Activated CD8-positive, alpha-beta memory T cell treated with anti-CD3 and anti-CD28 coated beads, Interleukin-2, amount 10 ng/mL, durations not matched to agents 7 days and 5 days (primary cell): ENCODE measurements at regions not wholly inside any gene's neighbourhood (a gene's known extent, or its start where the extent isn't known, plus 50 kb on each side); places are given as distances from the start of the nearest gene placed in this dataset.
"Not testable (repeated sequence)": the region's sequence is repeated elsewhere in the genome, so short reads cannot be mapped to it uniquely, and the experiment has no call there.

Experiments
- ATAC-seq: fragments of 150-1000 bp; cut with Tn5 transposase; one replicate; pipeline ENCODE4 v1.10.0; 2021; ENCODE audit warnings: moderate library complexity
- CTCF ChIA-PET: fragments of 350-600 bp; sonication (Branson Sonifier 250); formaldehyde crosslinking; loops from one replicate; lab custom pipeline; 2021; ENCODE audit warnings: antibody characterized with exemption; lab: Charles Lee
- DNase-seq: peaks from one replicate; pipeline ENCODE4 v3.0.0-alpha.2; 2020
- H3K27ac Mint-ChIP-seq: one replicate; pipeline ENCODE4 v1.8.0; 2021; ENCODE audit warnings: mild to moderate bottlenecking, mixed read lengths
- H3K27me3 Mint-ChIP-seq: one replicate; pipeline ENCODE4 v1.8.0; 2021; ENCODE audit warnings: mixed read lengths
- H3K36me3 Mint-ChIP-seq: one replicate; pipeline ENCODE4 v1.8.0; 2021; ENCODE audit warnings: mild to moderate bottlenecking, mixed read lengths
- H3K4me1 Mint-ChIP-seq: one replicate; pipeline ENCODE4 v1.8.0; 2021; ENCODE audit warnings: mixed read lengths
- H3K4me3 Mint-ChIP-seq: one replicate; pipeline ENCODE4 v1.8.0; 2021; ENCODE audit warnings: mild to moderate bottlenecking, moderate library complexity, mixed read lengths
- H3K9me3 Mint-ChIP-seq: one replicate; pipeline ENCODE4 v1.8.0; 2022; ENCODE audit warnings: low read depth, mixed read lengths

- Mint-ChIP-seq H3K27me3 (no peaks in the 10 kb centered on the region), H3K4me3 (no peak overlapping the region), H3K4me1 (peaks cover 3% of the 10 kb centered on the region), H3K27ac (no peak overlapping the region), H3K36me3 (peaks cover 76% of the 10 kb centered on the region), H3K9me3 (no peaks in the 10 kb centered on the region)
- ATAC-seq (no peak), DNase-seq (no peak)
- CTCF ChIA-PET = interaction anchor here (1.2 to 7.3 kb wide), 2 partner anchors 96 to 103 kb away, joined by 4 to 50 read pairs; no protein-coding TSS in a partner anchor
These were observed 51.0 kb downstream of the IARS1 start for GRCh38 chr9:92242260-92243136.

DNA sequence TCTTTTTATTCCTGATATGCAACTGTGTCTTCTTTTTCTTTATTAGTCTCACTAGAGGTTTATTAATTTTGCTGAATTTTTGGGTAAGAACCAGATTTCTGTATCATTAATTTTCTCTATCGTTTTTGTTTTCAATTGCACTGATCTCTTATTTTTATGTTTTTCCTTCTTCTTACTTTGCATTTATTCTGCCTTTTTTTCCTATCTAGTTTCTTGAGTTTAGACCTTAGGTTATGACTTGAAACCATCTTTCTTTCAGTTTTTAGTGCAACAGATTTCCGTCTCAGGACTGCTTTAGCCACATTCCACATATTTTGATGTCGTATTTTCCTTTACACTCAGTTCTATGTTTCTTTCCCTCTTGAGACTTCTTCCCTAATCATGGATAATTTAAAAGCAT lies 56.6 kb downstream of the IARS1 start:
- H3K36me3 Mint-ChIP-seq = peaks cover 63% of the 10 kb centered on the region
- no peak overlapping the region for H3K27ac Mint-ChIP-seq
- H3K27me3 Mint-ChIP-seq = no peaks in the 10 kb centered on the region
- no peak overlapping the region for H3K4me3 Mint-ChIP-seq
- CTCF ChIA-PET = no interaction called here
- H3K9me3 Mint-ChIP-seq = no peaks in the 10 kb centered on the region
- DNase-seq = no peak
- no peak for ATAC-seq
- H3K4me1 Mint-ChIP-seq = peaks cover 11% of the 10 kb centered on the region

DNA sequence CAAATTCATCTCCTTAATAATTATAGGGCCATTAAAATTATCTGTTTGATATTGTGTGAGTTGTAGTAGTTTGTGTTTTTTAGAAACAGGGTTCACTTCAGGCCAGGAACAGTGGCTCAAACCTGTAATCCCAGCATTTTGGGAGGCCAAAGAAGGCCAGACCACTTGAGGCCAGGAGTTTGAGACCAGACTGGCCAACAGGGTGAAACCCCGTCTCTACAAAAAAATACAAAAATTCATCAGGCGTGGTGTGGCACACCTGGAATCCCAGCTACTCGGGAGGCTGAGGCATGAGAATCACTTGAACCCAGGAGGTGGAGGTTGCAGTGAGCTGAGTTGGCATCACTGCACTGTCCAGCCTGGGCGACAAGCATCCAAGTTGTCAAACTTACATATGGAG lies 57.0 kb downstream of the IARS1 start:
- no peak for ATAC-seq
- H3K9me3 Mint-ChIP-seq = no peaks in the 10 kb centered on the region
- H3K4me1 Mint-ChIP-seq = peaks cover 11% of the 10 kb centered on the region
- peaks cover 58% of the 10 kb centered on the region for H3K36me3 Mint-ChIP-seq
- no peak overlapping the region for H3K27ac Mint-ChIP-seq
- H3K4me3 Mint-ChIP-seq = no peak overlapping the region
- no peaks in the 10 kb centered on the region for H3K27me3 Mint-ChIP-seq
- CTCF ChIA-PET = no interaction called here
- no peak for DNase-seq

DNA sequence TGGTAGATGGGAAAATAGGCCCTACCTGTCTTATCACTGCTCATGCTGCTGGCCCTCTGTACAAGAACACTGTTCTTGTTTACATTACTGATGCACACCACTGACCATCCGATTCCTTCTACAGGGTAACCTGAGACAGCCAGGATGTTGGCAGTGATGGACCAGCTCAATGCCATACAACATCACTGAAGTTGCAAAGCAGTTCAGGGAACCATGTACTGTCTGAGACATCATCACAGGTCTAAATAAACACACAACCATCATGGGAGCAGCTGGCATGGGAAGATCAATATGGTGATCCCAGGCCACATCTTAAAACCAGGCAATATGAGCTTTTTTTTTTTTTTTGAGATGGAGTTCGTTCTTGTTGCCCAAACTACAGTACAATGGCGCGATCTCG lies 59.0 kb downstream of the IARS1 start:
- no peak for ATAC-seq
- CTCF ChIA-PET = interaction anchor here (0.7 to 2.5 kb wide), 2 partner anchors 22 to 95 kb away, joined by 3 to 15 read pairs; no protein-coding TSS in a partner anchor
- Mint-ChIP-seq H3K4me3 (no peak overlapping the region), H3K9me3 (no peaks in the 10 kb centered on the region), H3K4me1 (peaks cover 11% of the 10 kb centered on the region), H3K36me3 (peaks cover 54% of the 10 kb centered on the region), H3K27ac (no peak overlapping the region), H3K27me3 (no peaks in the 10 kb centered on the region)
- no peak for DNase-seq

- H3K4me1 Mint-ChIP-seq = peaks cover 11% of the 10 kb centered on the region
- H3K4me3 Mint-ChIP-seq = no peak overlapping the region
- CTCF ChIA-PET = interaction anchor here (1.0 to 2.7 kb wide), 2 partner anchors 92 to 94 kb away, joined by 4 to 10 read pairs; no protein-coding TSS in a partner anchor
- H3K27me3 Mint-ChIP-seq = no peaks in the 10 kb centered on the region
- ATAC-seq (no peak), DNase-seq (no peak)
- H3K27ac Mint-ChIP-seq = peak overlapping the region; percentile 2
- peaks cover 1% of the 10 kb centered on the region for H3K9me3 Mint-ChIP-seq
- peaks cover 53% of the 10 kb centered on the region for H3K36me3 Mint-ChIP-seq
These were observed 61.3 kb downstream of the IARS1 start for GRCh38 chr9:92232190-92232589.

DNA sequence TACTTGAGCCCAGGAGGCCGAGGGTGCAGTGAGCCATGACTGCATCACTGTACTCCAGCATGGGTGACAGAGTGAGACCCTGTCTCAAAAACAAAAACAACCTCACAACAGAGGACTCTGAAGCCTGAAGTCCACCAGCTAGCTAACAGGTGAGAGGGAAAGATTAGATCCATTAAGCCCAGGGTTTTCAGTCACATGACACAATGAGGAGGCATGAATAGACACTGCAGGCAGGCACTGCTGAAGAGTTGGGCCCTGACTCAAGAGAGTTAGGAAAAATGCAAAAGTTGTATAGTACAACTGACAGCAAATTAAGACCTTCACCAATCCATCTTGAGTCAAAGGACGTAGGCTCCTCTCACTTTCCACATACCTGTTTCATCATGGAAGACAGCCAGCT lies 64.9 kb downstream of the IARS1 start:
- Mint-ChIP-seq H3K4me1 (peaks cover 8% of the 10 kb centered on the region), H3K9me3 (peaks cover 1% of the 10 kb centered on the region)
- CTCF ChIA-PET = interaction anchor here (1.0 kb wide), 1 partner anchor 89 kb away, joined by 3 read pairs; no protein-coding TSS in a partner anchor

DNA sequence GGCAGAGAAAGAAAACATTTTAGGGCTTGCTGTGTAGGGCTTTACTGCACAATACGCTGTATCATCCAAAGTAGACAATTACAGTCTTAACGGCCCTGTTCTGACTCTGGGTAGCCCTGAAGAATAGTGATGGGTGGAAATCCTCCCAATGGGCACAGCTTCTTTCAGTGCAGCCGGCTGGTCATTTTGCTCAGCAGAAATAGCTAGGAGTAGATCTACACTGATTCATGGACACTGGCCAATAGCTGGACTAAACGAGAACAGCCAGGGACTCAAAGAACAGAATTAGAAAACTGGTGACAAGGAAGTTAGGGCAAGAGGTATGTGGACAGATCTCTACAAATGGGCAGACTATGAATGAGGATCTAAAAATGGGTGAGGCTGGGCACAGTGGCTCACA lies 69.3 kb downstream of the IARS1 start:
- ATAC-seq (no peak), DNase-seq (no peak)
- Mint-ChIP-seq H3K4me1 (peaks cover 3% of the 10 kb centered on the region), H3K9me3 (peaks cover 1% of the 10 kb centered on the region), H3K4me3 (no peak overlapping the region), H3K27ac (no peak overlapping the region), H3K27me3 (no peaks in the 10 kb centered on the region), H3K36me3 (peaks cover 65% of the 10 kb centered on the region)
- CTCF ChIA-PET = no interaction called here

More for the DNA sequence above, 64.9 kb downstream of the IARS1 start:
- H3K27me3 Mint-ChIP-seq = no peaks in the 10 kb centered on the region
- no peak overlapping the region for H3K27ac Mint-ChIP-seq
- ATAC-seq (no peak), DNase-seq (no peak)
- no peak overlapping the region for H3K4me3 Mint-ChIP-seq
- peaks cover 59% of the 10 kb centered on the region for H3K36me3 Mint-ChIP-seq

DNA sequence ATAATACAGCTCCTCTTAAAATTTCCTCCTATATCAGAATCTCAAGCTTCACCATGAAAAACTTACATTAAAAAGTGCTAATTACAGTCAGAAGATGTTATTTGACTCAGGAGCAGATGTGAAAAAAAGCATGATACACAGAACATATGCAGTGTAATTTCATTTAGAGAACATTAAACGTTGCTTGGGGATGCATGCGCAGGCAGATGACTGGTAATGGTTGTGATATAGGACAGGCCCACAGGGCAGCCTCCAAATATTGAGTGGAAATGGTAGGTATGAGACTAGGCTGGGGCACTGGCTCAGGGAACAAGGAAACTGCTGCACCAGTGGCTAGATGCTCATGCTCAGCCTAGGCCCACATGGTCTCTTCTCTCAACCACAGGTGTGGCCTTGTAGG lies 69.7 kb downstream of the IARS1 start:
- H3K27ac Mint-ChIP-seq = no peak overlapping the region
- CTCF ChIA-PET = no interaction called here
- no peak overlapping the region for H3K4me3 Mint-ChIP-seq
- H3K36me3 Mint-ChIP-seq = peaks cover 67% of the 10 kb centered on the region
- H3K9me3 Mint-ChIP-seq = peaks cover 1% of the 10 kb centered on the region
- H3K27me3 Mint-ChIP-seq = no peaks in the 10 kb centered on the region
- ATAC-seq = no peak
- peaks cover 3% of the 10 kb centered on the region for H3K4me1 Mint-ChIP-seq
- no peak for DNase-seq

DNA sequence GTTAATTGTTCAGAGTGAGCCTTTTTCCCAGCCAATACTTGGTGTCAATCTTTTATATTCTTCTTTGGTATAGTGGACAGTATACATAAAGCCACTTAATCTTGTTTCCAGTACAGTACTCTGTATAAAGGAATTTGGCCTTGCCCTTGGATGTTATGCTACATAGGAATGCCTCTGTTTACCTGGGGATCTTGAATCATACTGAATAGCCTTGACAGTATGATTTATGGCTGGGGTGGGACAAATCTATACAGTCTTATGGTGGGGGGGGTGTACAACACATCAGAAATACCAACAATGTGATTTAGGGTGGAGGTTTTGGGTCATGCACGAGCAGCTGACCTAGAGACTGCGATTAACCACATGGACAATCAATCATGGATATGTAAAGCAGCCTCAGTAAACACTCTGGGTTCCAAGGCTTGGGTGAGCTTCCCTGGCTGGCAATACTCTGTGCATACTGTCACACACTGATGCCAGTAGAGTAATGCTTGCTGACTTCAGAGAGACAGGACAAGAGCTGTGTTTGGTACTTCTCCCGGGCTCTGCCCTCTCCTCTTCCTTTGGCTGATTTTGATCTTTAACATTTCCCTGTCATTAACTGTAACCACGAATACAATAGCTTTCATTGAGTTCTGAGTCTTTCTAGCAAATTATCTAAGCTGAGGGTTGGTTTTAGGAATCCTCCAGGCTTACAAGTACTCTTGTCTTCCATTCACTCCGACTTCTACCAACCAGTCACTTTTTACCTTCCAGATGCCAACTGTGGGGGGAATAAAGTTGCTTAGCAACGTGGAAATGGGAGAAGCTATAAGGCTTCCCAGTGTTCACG lies 84.6 kb downstream of the IARS1 start:
- H3K4me3 Mint-ChIP-seq = no peak overlapping the region
- H3K4me1 Mint-ChIP-seq = no peaks in the 10 kb centered on the region
- ATAC-seq (no peak), DNase-seq (no peak)
- no peaks in the 10 kb centered on the region for H3K27me3 Mint-ChIP-seq
- CTCF ChIA-PET = interaction anchor here (1.1 kb wide), 1 partner anchor 69 kb away, joined by 3 read pairs; no protein-coding TSS in a partner anchor
- no peak overlapping the region for H3K27ac Mint-ChIP-seq
- H3K9me3 Mint-ChIP-seq = no peaks in the 10 kb centered on the region
- H3K36me3 Mint-ChIP-seq = peaks cover 45% of the 10 kb centered on the region

DNA sequence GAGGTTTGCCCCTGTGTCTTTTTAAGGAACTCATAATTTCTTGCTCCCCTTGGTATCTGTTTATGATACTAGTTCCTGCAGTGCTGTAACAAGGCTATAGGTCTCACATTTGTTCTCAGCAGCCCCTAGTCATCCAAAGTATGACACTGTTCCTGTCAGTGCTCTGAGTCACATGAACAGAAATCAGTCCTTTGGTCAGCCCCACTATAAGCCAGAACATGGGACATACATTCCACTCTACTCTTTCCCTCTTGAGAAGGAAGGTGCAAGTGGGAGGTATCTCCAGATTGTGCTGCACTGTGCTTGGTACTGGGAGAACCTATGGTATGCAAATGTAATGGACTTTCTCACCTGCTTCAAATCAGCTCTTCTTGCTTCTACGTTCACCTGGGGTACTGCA lies 87.0 kb downstream of the IARS1 start:
- Mint-ChIP-seq H3K9me3 (no peaks in the 10 kb centered on the region), H3K27ac (no peak overlapping the region), H3K4me3 (no peak overlapping the region), H3K4me1 (no peaks in the 10 kb centered on the region), H3K36me3 (peaks cover 32% of the 10 kb centered on the region), H3K27me3 (no peaks in the 10 kb centered on the region)
- ATAC-seq (no peak), DNase-seq (no peak)
- CTCF ChIA-PET = interaction anchor here (1.6 kb wide), 1 partner anchor 66 kb away, joined by 5 read pairs; no protein-coding TSS in a partner anchor

DNA sequence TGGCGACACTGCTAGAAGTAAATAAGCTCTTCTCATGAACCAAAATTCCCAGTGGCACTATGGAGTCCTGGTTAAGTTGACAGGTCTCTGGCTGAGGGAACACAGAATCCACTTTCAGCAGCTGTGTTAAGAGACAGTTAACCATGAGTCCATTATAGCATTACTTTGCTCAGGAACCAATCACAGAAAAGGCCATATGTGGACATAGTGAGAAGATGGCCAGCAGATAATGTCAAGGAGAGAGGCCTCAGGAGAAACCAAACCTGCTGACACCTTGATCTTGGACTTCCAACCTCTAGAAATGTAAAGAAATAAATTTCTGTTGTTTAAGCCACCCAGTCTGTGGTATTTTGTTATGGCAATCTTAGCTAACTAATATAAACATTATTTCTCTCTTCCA lies 88.7 kb upstream of the SPTLC1 start:
- H3K27ac Mint-ChIP-seq, H3K4me1 Mint-ChIP-seq, H3K9me3 Mint-ChIP-seq, DNase-seq, H3K36me3 Mint-ChIP-seq, ATAC-seq, H3K4me3 Mint-ChIP-seq, H3K27me3 Mint-ChIP-seq: not testable (repeated sequence)
- CTCF ChIA-PET = interaction anchor here (0.6 to 2.1 kb wide), 2 partner anchors 65 to 394 kb away, joined by 3 to 12 read pairs; no protein-coding TSS in a partner anchor

GRCh38 chr9:92198237-92198636 lies 83.0 kb upstream of the SPTLC1 start:
- H3K36me3 Mint-ChIP-seq, DNase-seq, H3K27ac Mint-ChIP-seq, ATAC-seq, H3K4me3 Mint-ChIP-seq, H3K4me1 Mint-ChIP-seq, H3K9me3 Mint-ChIP-seq: not testable (repeated sequence)
- H3K27me3 Mint-ChIP-seq = peaks cover 19% of the 10 kb centered on the region
- CTCF ChIA-PET = interaction anchor here (1.5 kb wide), 1 partner anchor 61 kb away, joined by 3 read pairs; no protein-coding TSS in a partner anchor

DNA sequence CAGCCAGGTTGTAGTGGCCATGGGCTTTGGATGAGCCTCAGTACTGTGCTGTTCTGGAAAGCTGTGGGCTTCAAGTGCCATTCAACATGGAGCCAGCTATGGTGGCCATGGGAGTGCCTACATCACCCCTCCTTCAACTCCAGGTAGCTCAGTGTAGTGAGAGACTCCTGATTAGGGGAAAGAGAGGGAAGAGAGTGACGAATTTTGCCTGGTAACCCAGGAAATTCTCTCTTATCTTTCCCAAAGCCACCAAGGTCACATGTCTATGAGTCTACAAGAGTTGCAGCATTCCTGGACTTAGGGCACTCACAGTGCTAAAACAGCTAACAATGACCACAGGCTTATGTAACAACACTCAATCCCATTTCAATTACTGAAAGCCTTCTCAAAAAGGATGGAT lies 81.7 kb upstream of the SPTLC1 start:
- Mint-ChIP-seq H3K36me3 (peaks cover 3% of the 10 kb centered on the region), H3K27me3 (peaks cover 31% of the 10 kb centered on the region), H3K4me3 (no peak overlapping the region), H3K9me3 (peaks cover 9% of the 10 kb centered on the region), H3K27ac (no peak overlapping the region), H3K4me1 (no peaks in the 10 kb centered on the region)
- no peak for DNase-seq
- ATAC-seq = no peak
- CTCF ChIA-PET = interaction anchor here (1.5 kb wide), 1 partner anchor 59 kb away, joined by 3 read pairs; no protein-coding TSS in a partner anchor
